ENCODE measurements at regions not wholly inside any gene's neighbourhood (a gene's known extent, or its start where the extent isn't known, plus 50 kb on each side); places are given as distances from the start of the nearest gene placed in this dataset.

DNA sequence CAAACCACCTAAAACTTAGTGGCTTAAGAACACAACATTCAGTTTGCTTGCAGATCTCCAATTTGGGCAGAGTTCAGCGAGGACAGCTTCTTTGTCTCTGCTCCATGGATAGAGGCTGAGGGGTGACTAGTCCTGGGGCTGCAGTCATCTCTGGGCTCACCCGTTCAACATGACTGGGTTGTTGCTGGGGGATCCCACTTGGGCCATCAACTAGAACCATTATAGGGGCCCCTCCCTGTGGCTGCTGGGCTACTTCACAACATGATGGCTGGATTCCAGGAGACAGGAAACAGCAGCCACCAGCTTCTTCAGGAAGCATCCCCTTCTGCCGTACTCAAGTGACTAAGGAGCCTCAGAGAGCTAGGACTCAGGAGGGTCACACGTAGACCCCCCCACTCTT, 140.9 kb downstream of the RHOU start:
- TF ChIP-seq, protein P1, sequence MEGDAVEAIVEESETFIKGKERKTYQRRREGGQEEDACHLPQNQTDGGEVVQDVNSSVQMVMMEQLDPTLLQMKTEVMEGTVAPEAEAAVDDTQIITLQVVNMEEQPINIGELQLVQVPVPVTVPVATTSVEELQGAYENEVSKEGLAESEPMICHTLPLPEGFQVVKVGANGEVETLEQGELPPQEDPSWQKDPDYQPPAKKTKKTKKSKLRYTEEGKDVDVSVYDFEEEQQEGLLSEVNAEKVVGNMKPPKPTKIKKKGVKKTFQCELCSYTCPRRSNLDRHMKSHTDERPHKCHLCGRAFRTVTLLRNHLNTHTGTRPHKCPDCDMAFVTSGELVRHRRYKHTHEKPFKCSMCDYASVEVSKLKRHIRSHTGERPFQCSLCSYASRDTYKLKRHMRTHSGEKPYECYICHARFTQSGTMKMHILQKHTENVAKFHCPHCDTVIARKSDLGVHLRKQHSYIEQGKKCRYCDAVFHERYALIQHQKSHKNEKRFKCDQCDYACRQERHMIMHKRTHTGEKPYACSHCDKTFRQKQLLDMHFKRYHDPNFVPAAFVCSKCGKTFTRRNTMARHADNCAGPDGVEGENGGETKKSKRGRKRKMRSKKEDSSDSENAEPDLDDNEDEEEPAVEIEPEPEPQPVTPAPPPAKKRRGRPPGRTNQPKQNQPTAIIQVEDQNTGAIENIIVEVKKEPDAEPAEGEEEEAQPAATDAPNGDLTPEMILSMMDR (conservative IDR thresholded peaks at IDR 0.05; ENCODE audit: low read depth, low read length): no peak
- TF ChIP-seq EZH2 (IDR thresholded peaks at IDR 0.05; ENCODE audit: borderline replicate concordance, low read depth, low read length, poor library complexity, severe bottlenecking): no peak
